ENCODE measurements at regions not wholly inside any gene's neighbourhood (a gene's known extent, or its start where the extent isn't known, plus 50 kb on each side); places are given as distances from the start of the nearest gene placed in this dataset.

DNA sequence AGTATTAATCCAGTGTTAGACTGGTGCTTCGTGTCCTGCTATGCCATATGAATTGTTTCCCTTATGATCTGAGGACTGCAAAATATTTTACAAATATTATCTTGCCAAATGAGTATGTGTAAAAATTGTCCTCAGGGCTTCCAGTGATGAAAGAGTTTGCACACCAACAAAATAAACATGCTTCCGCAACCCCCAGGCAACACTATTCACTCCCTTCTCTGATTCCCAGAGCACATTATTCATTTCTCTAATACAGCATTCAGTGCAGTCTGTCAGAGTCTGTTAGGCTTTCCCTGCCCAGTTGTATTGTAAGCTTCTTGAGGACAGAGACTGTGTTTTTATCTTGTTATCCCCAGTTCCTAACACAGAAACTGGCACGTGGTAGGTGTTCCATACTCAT is 409.9 kb upstream of the C1orf87 start:
- Histone ChIP-seq H3K4me3 (replicated peaks; ENCODE audit: insufficient read depth, low read length) (no peak overlapping the region), H3K27me3 (ENCODE audit: insufficient read depth, poor library complexity, severe bottlenecking) (no peaks in the 10 kb centered on the region), H3K27ac (replicated peaks) (no peak overlapping the region)
- no peak for DNase-seq (ENCODE audit: low read depth in 1 of 2, low spot score in 1 of 2)
- TF ChIP-seq, protein P1, sequence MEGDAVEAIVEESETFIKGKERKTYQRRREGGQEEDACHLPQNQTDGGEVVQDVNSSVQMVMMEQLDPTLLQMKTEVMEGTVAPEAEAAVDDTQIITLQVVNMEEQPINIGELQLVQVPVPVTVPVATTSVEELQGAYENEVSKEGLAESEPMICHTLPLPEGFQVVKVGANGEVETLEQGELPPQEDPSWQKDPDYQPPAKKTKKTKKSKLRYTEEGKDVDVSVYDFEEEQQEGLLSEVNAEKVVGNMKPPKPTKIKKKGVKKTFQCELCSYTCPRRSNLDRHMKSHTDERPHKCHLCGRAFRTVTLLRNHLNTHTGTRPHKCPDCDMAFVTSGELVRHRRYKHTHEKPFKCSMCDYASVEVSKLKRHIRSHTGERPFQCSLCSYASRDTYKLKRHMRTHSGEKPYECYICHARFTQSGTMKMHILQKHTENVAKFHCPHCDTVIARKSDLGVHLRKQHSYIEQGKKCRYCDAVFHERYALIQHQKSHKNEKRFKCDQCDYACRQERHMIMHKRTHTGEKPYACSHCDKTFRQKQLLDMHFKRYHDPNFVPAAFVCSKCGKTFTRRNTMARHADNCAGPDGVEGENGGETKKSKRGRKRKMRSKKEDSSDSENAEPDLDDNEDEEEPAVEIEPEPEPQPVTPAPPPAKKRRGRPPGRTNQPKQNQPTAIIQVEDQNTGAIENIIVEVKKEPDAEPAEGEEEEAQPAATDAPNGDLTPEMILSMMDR (IDR thresholded peaks at IDR 0.05; ENCODE audit: insufficient read depth, low read length), result no peak
- TF ChIP-seq, protein P2, sequence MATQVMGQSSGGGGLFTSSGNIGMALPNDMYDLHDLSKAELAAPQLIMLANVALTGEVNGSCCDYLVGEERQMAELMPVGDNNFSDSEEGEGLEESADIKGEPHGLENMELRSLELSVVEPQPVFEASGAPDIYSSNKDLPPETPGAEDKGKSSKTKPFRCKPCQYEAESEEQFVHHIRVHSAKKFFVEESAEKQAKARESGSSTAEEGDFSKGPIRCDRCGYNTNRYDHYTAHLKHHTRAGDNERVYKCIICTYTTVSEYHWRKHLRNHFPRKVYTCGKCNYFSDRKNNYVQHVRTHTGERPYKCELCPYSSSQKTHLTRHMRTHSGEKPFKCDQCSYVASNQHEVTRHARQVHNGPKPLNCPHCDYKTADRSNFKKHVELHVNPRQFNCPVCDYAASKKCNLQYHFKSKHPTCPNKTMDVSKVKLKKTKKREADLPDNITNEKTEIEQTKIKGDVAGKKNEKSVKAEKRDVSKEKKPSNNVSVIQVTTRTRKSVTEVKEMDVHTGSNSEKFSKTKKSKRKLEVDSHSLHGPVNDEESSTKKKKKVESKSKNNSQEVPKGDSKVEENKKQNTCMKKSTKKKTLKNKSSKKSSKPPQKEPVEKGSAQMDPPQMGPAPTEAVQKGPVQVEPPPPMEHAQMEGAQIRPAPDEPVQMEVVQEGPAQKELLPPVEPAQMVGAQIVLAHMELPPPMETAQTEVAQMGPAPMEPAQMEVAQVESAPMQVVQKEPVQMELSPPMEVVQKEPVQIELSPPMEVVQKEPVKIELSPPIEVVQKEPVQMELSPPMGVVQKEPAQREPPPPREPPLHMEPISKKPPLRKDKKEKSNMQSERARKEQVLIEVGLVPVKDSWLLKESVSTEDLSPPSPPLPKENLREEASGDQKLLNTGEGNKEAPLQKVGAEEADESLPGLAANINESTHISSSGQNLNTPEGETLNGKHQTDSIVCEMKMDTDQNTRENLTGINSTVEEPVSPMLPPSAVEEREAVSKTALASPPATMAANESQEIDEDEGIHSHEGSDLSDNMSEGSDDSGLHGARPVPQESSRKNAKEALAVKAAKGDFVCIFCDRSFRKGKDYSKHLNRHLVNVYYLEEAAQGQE (IDR thresholded peaks at IDR 0.05; ENCODE audit: insufficient replicate concordance, low read depth), result no peak
- TF ChIP-seq SPI1 (IDR thresholded peaks at IDR 0.05; ENCODE audit: borderline replicate concordance, low read depth) (no peak), POLR2AphosphoS5 (IDR thresholded peaks at IDR 0.05; ENCODE audit: low read depth) (no peak), GABPA (IDR thresholded peaks at IDR 0.05; ENCODE audit: low read depth) (no peak)

GRCh38 chr1:60470246-60470645 is 396.7 kb upstream of the C1orf87 start:
- no peak for TF ChIP-seq GABPA (IDR thresholded peaks at IDR 0.05; ENCODE audit: low read depth)
- DNase-seq (ENCODE audit: low read depth in 1 of 2, low spot score in 1 of 2), result no peak
- no peak overlapping the region for H3K4me3 ChIP-seq (replicated peaks; ENCODE audit: insufficient read depth, low read length)
- H3K27me3 ChIP-seq (ENCODE audit: insufficient read depth, poor library complexity, severe bottlenecking), result no peaks in the 10 kb centered on the region
- no peak overlapping the region for H3K27ac ChIP-seq (replicated peaks)

DNA sequence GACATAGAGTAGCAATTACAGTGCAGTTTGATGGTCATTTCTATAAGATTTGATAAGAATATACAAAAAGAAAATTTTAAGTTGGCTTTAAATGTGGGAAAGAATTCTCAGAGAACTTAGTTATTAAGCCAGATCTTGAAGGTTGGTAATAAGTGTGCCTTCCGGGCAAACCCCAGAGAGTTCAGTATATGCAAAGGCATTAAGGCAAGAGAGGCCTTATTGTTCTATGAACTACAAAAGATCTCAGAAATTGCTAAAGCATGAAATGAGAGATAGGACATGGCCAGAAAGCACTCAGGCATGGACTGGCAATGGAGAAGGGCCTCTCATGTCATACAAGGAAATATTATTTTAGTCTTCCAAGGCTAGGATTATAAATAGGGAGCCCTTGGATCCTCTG is 390.2 kb upstream of the C1orf87 start:
- Histone ChIP-seq H3K27ac (replicated peaks) (no peak overlapping the region), H3K27me3 (ENCODE audit: insufficient read depth, poor library complexity, severe bottlenecking) (no peaks in the 10 kb centered on the region), H3K4me3 (replicated peaks; ENCODE audit: insufficient read depth, low read length) (no peak overlapping the region)
- TF ChIP-seq GABPA (IDR thresholded peaks at IDR 0.05; ENCODE audit: low read depth) (no peak), POLR2AphosphoS5 (IDR thresholded peaks at IDR 0.05; ENCODE audit: low read depth) (no peak), SPI1 (IDR thresholded peaks at IDR 0.05; ENCODE audit: borderline replicate concordance, low read depth) (no peak)
- TF ChIP-seq, protein P2 (IDR thresholded peaks at IDR 0.05; ENCODE audit: insufficient replicate concordance, low read depth), result no peak
- TF ChIP-seq, protein P1 (IDR thresholded peaks at IDR 0.05; ENCODE audit: insufficient read depth, low read length), result no peak
- DNase-seq (ENCODE audit: low read depth in 1 of 2, low spot score in 1 of 2), result no peak

DNA sequence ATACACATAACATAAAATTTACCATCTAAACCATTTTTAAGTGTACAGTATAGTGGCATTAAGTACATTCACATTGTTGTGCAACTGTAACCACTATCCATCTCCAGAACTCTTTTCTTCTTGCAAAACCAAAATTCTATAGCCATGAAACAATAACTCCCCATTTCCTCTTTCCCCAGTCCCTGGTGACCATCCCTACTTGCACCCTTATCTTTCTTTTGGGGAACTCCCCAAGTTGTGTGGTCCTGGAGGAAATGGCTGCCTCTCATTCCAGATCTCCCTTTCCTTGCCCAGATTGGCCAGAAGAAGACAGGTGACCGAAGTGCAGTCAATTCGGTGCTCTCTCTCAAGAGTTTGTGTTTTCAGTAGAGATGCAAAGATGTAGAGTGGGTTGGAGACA is 389.6 kb upstream of the C1orf87 start:
- no peak for TF ChIP-seq POLR2AphosphoS5 (IDR thresholded peaks at IDR 0.05; ENCODE audit: low read depth)
- TF ChIP-seq SPI1 (IDR thresholded peaks at IDR 0.05; ENCODE audit: borderline replicate concordance, low read depth), result no peak
- TF ChIP-seq, protein P1 (IDR thresholded peaks at IDR 0.05; ENCODE audit: insufficient read depth, low read length), result no peak
- TF ChIP-seq, protein P2 (IDR thresholded peaks at IDR 0.05; ENCODE audit: insufficient replicate concordance, low read depth), result no peak
- no peak for TF ChIP-seq GABPA (IDR thresholded peaks at IDR 0.05; ENCODE audit: low read depth)
- Histone ChIP-seq H3K4me3 (replicated peaks; ENCODE audit: insufficient read depth, low read length) (no peak overlapping the region), H3K27me3 (ENCODE audit: insufficient read depth, poor library complexity, severe bottlenecking) (no peaks in the 10 kb centered on the region), H3K27ac (replicated peaks) (no peak overlapping the region)
- DNase-seq (ENCODE audit: low read depth in 1 of 2, low spot score in 1 of 2), result no peak

All from HL-60 (cell line).